ENCODE measurements at regions not wholly inside any gene's neighbourhood (a gene's known extent, or its start where the extent isn't known, plus 50 kb on each side); places are given as distances from the start of the nearest gene placed in this dataset.

DNA sequence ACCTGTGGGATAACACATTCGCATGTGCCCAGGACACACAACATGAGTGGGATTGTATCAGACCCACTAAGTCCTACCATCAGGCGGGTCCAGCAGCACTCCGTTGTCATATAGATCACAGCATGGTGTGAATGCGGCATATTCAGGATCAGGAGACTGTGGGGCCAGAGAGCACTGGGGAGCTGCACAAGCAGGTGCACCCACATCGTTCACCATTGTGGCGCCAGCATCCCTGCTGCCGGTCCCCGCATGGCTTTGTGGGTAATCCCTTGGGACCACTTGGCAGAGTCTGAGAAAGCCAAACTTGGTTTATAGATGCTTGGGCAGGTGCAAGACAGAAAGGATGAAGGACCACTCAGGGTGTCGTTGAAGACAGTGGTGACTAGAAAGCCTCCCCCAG lies 201.6 kb upstream of the B3GAT1 start:
- H2BK12ac ChIP-seq (ENCODE audit: insufficient read length, low read depth, low read length): no peak overlapping the region
- H4K8ac ChIP-seq (replicated peaks; ENCODE audit: insufficient read length, low read depth, low read length): no peak overlapping the region
- H4K91ac ChIP-seq (ENCODE audit: insufficient read length, low read depth, low read length): no peak overlapping the region
- Mint-ChIP-seq H3K27me3 (ENCODE audit: low read depth) (peaks cover 42% of the 10 kb centered on the region), H3K9me3 (no peaks in the 10 kb centered on the region), H3K27ac (no peak overlapping the region), H3K36me3 (ENCODE audit: insufficient read depth in 1 of 3, low read depth in 3 of 3) (no peaks in the 10 kb centered on the region), H3K4me1 (peaks cover 2 to 14% of the 10 kb centered on the region in 2 experiments), H3K4me3 (no peak overlapping the region; a peak in 1 of 5 replicates)
- no peak overlapping the region for H3T11ph ChIP-seq (ENCODE audit: low read length)
- H3K4me2 ChIP-seq (ENCODE audit: insufficient read depth, insufficient read length, low read length): no peak overlapping the region
- H3K4me1 ChIP-seq (ENCODE audit: insufficient read depth, low read length): no peaks in the 10 kb centered on the region
- H2BK15ac ChIP-seq (ENCODE audit: low read depth, low read length): no peak overlapping the region
- H4K20me1 ChIP-seq (ENCODE audit: control insufficient read depth, insufficient read depth, insufficient read length): no peaks in the 10 kb centered on the region
- no peak overlapping the region for H2AK5ac ChIP-seq (ENCODE audit: insufficient read length, low read length)
- TF ChIP-seq, protein P1, sequence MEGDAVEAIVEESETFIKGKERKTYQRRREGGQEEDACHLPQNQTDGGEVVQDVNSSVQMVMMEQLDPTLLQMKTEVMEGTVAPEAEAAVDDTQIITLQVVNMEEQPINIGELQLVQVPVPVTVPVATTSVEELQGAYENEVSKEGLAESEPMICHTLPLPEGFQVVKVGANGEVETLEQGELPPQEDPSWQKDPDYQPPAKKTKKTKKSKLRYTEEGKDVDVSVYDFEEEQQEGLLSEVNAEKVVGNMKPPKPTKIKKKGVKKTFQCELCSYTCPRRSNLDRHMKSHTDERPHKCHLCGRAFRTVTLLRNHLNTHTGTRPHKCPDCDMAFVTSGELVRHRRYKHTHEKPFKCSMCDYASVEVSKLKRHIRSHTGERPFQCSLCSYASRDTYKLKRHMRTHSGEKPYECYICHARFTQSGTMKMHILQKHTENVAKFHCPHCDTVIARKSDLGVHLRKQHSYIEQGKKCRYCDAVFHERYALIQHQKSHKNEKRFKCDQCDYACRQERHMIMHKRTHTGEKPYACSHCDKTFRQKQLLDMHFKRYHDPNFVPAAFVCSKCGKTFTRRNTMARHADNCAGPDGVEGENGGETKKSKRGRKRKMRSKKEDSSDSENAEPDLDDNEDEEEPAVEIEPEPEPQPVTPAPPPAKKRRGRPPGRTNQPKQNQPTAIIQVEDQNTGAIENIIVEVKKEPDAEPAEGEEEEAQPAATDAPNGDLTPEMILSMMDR (conservative IDR thresholded peaks at IDR 0.05): no peak
- no peaks in the 10 kb centered on the region for H3K23me2 ChIP-seq (ENCODE audit: insufficient read length, low read depth, low read length, poor library complexity, severe bottlenecking)
- H2BK5ac ChIP-seq (ENCODE audit: insufficient read length, low read length): no peak overlapping the region
- WGBS (ENCODE audit: extremely low coverage, insufficient read length, low lambda C conversion rate): no CpG with 5 or more reads among the region's 9 CpGs
- no peaks in the 10 kb centered on the region for H3K27me3 ChIP-seq (ENCODE audit: insufficient read depth, low read length)
- H3K23ac ChIP-seq (ENCODE audit: insufficient read length, low read depth, low read length): no peak overlapping the region
- H2BK120ac ChIP-seq (ENCODE audit: low read depth, low read length, poor library complexity, severe bottlenecking): no peak overlapping the region
- H3K79me2 ChIP-seq (ENCODE audit: insufficient read depth, low read length): no peaks in the 10 kb centered on the region
- H3K56ac ChIP-seq (ENCODE audit: insufficient read length, low read depth, low read length): no peak overlapping the region
- H2AFZ ChIP-seq (ENCODE audit: low read length): no peak overlapping the region
- H2BK20ac ChIP-seq (ENCODE audit: low read depth, low read length, poor library complexity, severe bottlenecking): no peak overlapping the region
- no peak overlapping the region for H3K18ac ChIP-seq (ENCODE audit: insufficient read length, low read depth, low read length)
- no peak overlapping the region for H3K14ac ChIP-seq (ENCODE audit: insufficient read depth, low read length)
- DNase-seq: no peak
- no peak overlapping the region for H3K9ac ChIP-seq (ENCODE audit: extremely low read depth, insufficient read length, low read length)
- no peaks in the 10 kb centered on the region for H3K9me3 ChIP-seq (ENCODE audit: control insufficient read depth, low read depth, low read length)
- H3K4ac ChIP-seq (ENCODE audit: low read depth, low read length): no peak overlapping the region
- no peaks in the 10 kb centered on the region for H3K79me1 ChIP-seq (ENCODE audit: insufficient read depth, low read depth, low read length, poor library complexity, severe bottlenecking)
- H4K5ac ChIP-seq (ENCODE audit: insufficient read length, low read depth, low read length): no peak overlapping the region
- H3K27ac ChIP-seq (ENCODE audit: insufficient read length, low read depth, low read length): no peak overlapping the region
